GM12878 (cell line): ENCODE measurements at regions not wholly inside any gene's neighbourhood (a gene's known extent, or its start where the extent isn't known, plus 50 kb on each side); places are given as distances from the start of the nearest gene placed in this dataset.

Source experiments
- ATAC-seq: fragments of 200-7000 bp; cut with Tn5 transposase; 3 replicates; pipeline ENCODE4 v1.9.1; 2020; ENCODE audit warnings: mild to moderate bottlenecking, moderate library complexity
- BruUV-seq: library from RNA; stranded (reverse); fragments of 400-500 nt; replicated peaks from 2 replicates; lab custom pipeline; 2021; lab: Mats Ljungman, UMichigan
- CTCF ChIA-PET: fragments of 300-600 bp; sonication (Branson Sonifier 250); formaldehyde crosslinking; extraction: SDS; loops from one replicate; lab custom pipeline; 2021; ENCODE audit warnings: inconsistent platforms; lab: Yijun Ruan, JAX
- POLR2A ChIA-PET: fragments of 350-600 bp; formaldehyde crosslinking; extraction: SDS; loops from one replicate; lab custom pipeline; 2021; ENCODE audit warnings: inconsistent platforms; lab: Charles Lee
- RAD21 ChIA-PET: fragments of 300-600 bp; sonication (Branson Sonifier 250); formaldehyde crosslinking; loops from one replicate; lab custom pipeline; 2023; ENCODE audit warnings: antibody characterized with exemption; ENCODE audit not compliant: unreplicated experiment; lab: Charles Lee
- SMC1A ChIA-PET: fragments of 300-600 bp; sonication (Branson Sonifier 250); formaldehyde crosslinking; loops from one replicate; lab custom pipeline; 2023; ENCODE audit not compliant: unreplicated experiment, uncharacterized antibody; lab: Charles Lee
- DNase-seq: peaks from one replicate; pipeline ENCODE4 v3.0.0-alpha.2; 2011; ENCODE audit warnings: low read depth, low spot score
- FAIRE-seq: peaks from 3 replicates; lab custom pipeline; 2011; peaks lifted over from hg19 to GRCh38; lab: Jason Lieb, UNC
- H2AFZ ChIP-seq: 2 replicates; pipeline ENCODE4 v1.6.0; 2011; ENCODE audit warnings: low read depth, low read length, control low read depth; ENCODE audit not compliant: control insufficient read depth
- H3K27ac ChIP-seq: 2 replicates; pipeline ENCODE4 v1.5.1; 2011; ENCODE audit warnings: control low read depth; ENCODE audit not compliant: control insufficient read depth, insufficient read depth
- H3K27me3 ChIP-seq, 2 experiments: replicated peaks in 1 of 2; 2 replicates each; pipeline versions ENCODE4 v1.6.0 to v1.6.1; 2011; ENCODE audit warnings: low read length in 1 of 2; ENCODE audit not compliant: control insufficient read depth in 2 of 2, insufficient read depth in 2 of 2
- H3K36me3 ChIP-seq, 2 experiments: 2 replicates each; pipeline ENCODE4 v1.5.1; 2011; ENCODE audit warnings: low read length in 1 of 2; ENCODE audit not compliant: control insufficient read depth in 2 of 2, insufficient read depth in 2 of 2
- H3K4me1 ChIP-seq: 2 replicates; pipeline ENCODE4 v1.6.1; 2011; ENCODE audit warnings: mild to moderate bottlenecking, low read length, moderate library complexity, mixed read lengths; ENCODE audit not compliant: control insufficient read depth, insufficient read depth
- H3K4me2 ChIP-seq: 2 replicates; pipeline ENCODE4 v1.6.0; 2011; ENCODE audit warnings: control low read depth; ENCODE audit not compliant: control insufficient read depth, insufficient read depth
- H3K4me3 ChIP-seq: fragments of 200-600 bp; sonication (generic); 2 replicates; pipeline ENCODE4 v1.5.1; 2016
- H3K79me2 ChIP-seq: 2 replicates; pipeline ENCODE4 v1.6.0; 2011; ENCODE audit warnings: low read length; ENCODE audit not compliant: control insufficient read depth, insufficient read depth
- H3K9ac ChIP-seq: 2 replicates; pipeline ENCODE4 v1.8.0; 2011; ENCODE audit warnings: low read length, control low read depth, mixed read lengths; ENCODE audit not compliant: control insufficient read depth, insufficient read depth
- H3K9me3 ChIP-seq: replicated peaks from 3 replicates; pipeline ENCODE4 v1.5.1; 2011; ENCODE audit warnings: mild to moderate bottlenecking, low read length; ENCODE audit not compliant: control insufficient read depth, insufficient read depth
- H4K20me1 ChIP-seq: 2 replicates; pipeline ENCODE4 v1.6.0; 2011; ENCODE audit not compliant: control insufficient read depth, insufficient read depth
- CBFB ChIP-seq: IDR thresholded peaks from 2 replicates; pipeline ENCODE4 v1.6.1; 2016; ENCODE audit warnings: antibody characterized with exemption, low read depth
- FOXK2 ChIP-seq: fragments of 450-650 bp; IDR thresholded peaks from 2 replicates; pipeline ENCODE4 v1.6.1; 2017; ENCODE audit warnings: mild to moderate bottlenecking, moderate library complexity
- GABPA ChIP-seq: IDR thresholded peaks from 2 replicates; pipeline ENCODE4 v1.6.1; 2014; ENCODE audit warnings: antibody characterized with exemption, low read depth, mild to moderate bottlenecking, inconsistent platforms
- GATAD2B ChIP-seq: fragments of 450-650 bp; conservative IDR thresholded peaks from 2 replicates; pipeline ENCODE4 v1.6.1; 2017; ENCODE audit warnings: low read depth, mild to moderate bottlenecking, moderate library complexity
- HDAC2 ChIP-seq: fragments of 200-600 bp; sonication (generic); IDR thresholded peaks from 2 replicates; pipeline ENCODE4 v1.6.1; 2017
- IKZF1 ChIP-seq: fragments of 450-650 bp; conservative IDR thresholded peaks from 2 replicates; pipeline ENCODE4 v1.6.1; 2017; ENCODE audit warnings: antibody characterized with exemption, mild to moderate bottlenecking
- JUNB ChIP-seq: IDR thresholded peaks from 2 replicates; pipeline ENCODE4 v1.6.1; 2016; ENCODE audit warnings: antibody characterized with exemption, mild to moderate bottlenecking
- MTA2 ChIP-seq: fragments of 450-650 bp; IDR thresholded peaks from 2 replicates; pipeline ENCODE4 v1.6.1; 2016; ENCODE audit warnings: low read depth, mild to moderate bottlenecking, moderate library complexity
- NR2C2 ChIP-seq: IDR thresholded peaks from 2 replicates; pipeline ENCODE4 v1.6.1; 2011; ENCODE audit warnings: borderline replicate concordance, low read depth; ENCODE audit not compliant: control insufficient read depth, insufficient read length
- POLR2A ChIP-seq: IDR thresholded peaks from 2 replicates; pipeline ENCODE4 v1.6.1; 2011; ENCODE audit warnings: low read depth, mild to moderate bottlenecking, low read length
- POLR2AphosphoS5 ChIP-seq: IDR thresholded peaks from 2 replicates; pipeline ENCODE4 v1.6.1; 2011; ENCODE audit warnings: mild to moderate bottlenecking, low read length, inconsistent platforms
- RB1 ChIP-seq: fragments of 450-650 bp; formaldehyde crosslinking; IDR thresholded peaks from 2 replicates; pipeline ENCODE4 v1.6.1; 2017; ENCODE audit warnings: mild to moderate bottlenecking, borderline replicate concordance
- RUNX3 ChIP-seq: IDR thresholded peaks from 2 replicates; pipeline ENCODE4 v1.6.1; 2012; ENCODE audit warnings: low read length, inconsistent platforms
- SUPT20H ChIP-seq: IDR thresholded peaks from 2 replicates; pipeline ENCODE4 v1.6.1; 2011; ENCODE audit warnings: low read depth, mild to moderate bottlenecking, low read length, moderate library complexity, borderline replicate concordance; ENCODE audit not compliant: control insufficient read depth
- TAF1 ChIP-seq: IDR thresholded peaks from 2 replicates; pipeline ENCODE4 v1.6.1; 2011; ENCODE audit warnings: mild to moderate bottlenecking, low read depth, low read length, borderline replicate concordance
- TCF12 ChIP-seq: IDR thresholded peaks from 2 replicates; pipeline ENCODE4 v1.6.1; 2011; ENCODE audit warnings: low read depth, mild to moderate bottlenecking, low read length
- WGBS: methylation state at CpG from one replicate; pipeline ENCODE4 v1.1.6; 2016; ENCODE audit warnings: low lambda C conversion rate; ENCODE audit not compliant: insufficient replicate concordance, insufficient coverage; ENCODE audit errors: missing lambda C conversion rate; 5-methylcytosine and 5-hydroxymethylcytosine counted together
- in situ Hi-C: fragments of 300-500 bp; cut with MboI; formaldehyde crosslinking; loops from 9 replicates; pipeline ENCODE4 v1.14.3; 2018; ENCODE audit warnings: mixed read lengths
- intact Hi-C: fragments of 100-400 bp; cut with micrococcal nuclease; formaldehyde crosslinking; loops from one replicate; pipeline ENCODE4 v1.14.2; 2022; ENCODE audit not compliant: unreplicated experiment
- TF ChIP-seq, protein P1 (sequence below): IDR thresholded peaks from 2 replicates; pipeline ENCODE4 v1.6.1; 2012; ENCODE audit warnings: low read depth, low read length, improper control_type of control experiment
- TF ChIP-seq, protein P2 (sequence below): fragments of 450-650 bp; formaldehyde crosslinking; IDR thresholded peaks from 2 replicates; pipeline ENCODE4 v1.4.0; 2022; ENCODE audit warnings: mild to moderate bottlenecking, moderate library complexity

GRCh38 chr3:152053866-152054265 lies 180.4 kb downstream of the SUCNR1 start:
- ChIA-PET SMC1A (interaction anchor here (1.5 kb wide), 1 partner anchor 8 kb away, joined by 4 read pairs; no protein-coding TSS in a partner anchor), POLR2A (no interaction called here)
- ATAC-seq, result no peak
- no peaks in the 10 kb centered on the region for H3K79me2 ChIP-seq
- no peak overlapping the region for H3K9ac ChIP-seq
- no peaks in the 10 kb centered on the region for H3K36me3 ChIP-seq
- no peak for DNase-seq
- no TSS peak for BruUV-seq
- no peak overlapping the region for H3K27ac ChIP-seq
- no peak for TF ChIP-seq TAF1
- TF ChIP-seq, protein P1, sequence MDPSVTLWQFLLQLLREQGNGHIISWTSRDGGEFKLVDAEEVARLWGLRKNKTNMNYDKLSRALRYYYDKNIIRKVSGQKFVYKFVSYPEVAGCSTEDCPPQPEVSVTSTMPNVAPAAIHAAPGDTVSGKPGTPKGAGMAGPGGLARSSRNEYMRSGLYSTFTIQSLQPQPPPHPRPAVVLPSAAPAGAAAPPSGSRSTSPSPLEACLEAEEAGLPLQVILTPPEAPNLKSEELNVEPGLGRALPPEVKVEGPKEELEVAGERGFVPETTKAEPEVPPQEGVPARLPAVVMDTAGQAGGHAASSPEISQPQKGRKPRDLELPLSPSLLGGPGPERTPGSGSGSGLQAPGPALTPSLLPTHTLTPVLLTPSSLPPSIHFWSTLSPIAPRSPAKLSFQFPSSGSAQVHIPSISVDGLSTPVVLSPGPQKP, result no peak
- TF ChIP-seq RUNX3, result no peak
- TF ChIP-seq SUPT20H, result no peak
- TF ChIP-seq NR2C2, result no peak
- TF ChIP-seq FOXK2, result no peak
- no peak for TF ChIP-seq POLR2AphosphoS5
- no peak for TF ChIP-seq RB1
- TF ChIP-seq GABPA, result no peak
- no peak for TF ChIP-seq IKZF1
- TF ChIP-seq, protein P2, sequence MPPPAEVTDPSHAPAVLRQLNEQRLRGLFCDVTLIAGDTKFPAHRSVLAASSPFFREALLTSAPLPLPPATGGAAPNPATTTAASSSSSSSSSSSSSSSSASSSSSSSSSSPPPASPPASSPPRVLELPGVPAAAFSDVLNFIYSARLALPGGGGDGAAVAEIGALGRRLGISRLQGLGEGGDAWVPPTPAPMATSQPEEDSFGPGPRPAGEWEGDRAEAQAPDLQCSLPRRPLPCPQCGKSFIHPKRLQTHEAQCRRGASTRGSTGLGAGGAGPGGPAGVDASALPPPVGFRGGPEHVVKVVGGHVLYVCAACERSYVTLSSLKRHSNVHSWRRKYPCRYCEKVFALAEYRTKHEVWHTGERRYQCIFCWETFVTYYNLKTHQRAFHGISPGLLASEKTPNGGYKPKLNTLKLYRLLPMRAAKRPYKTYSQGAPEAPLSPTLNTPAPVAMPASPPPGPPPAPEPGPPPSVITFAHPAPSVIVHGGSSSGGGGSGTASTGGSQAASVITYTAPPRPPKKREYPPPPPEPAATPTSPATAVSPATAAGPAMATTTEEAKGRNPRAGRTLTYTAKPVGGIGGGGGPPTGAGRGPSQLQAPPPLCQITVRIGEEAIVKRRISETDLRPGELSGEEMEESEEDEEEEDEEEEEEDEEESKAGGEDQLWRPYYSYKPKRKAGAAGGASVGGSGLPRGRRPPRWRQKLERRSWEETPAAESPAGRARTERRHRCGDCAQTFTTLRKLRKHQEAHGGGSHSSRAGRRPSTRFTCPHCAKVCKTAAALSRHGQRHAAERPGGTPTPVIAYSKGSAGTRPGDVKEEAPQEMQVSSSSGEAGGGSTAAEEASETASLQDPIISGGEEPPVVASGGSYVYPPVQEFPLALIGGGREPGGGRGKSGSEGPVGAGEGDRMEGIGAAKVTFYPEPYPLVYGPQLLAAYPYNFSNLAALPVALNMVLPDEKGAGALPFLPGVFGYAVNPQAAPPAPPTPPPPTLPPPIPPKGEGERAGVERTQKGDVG (CRISPR knock-in tag), result no peak
- TF ChIP-seq JUNB, result no peak
- TF ChIP-seq HDAC2, result no peak
- no peak for TF ChIP-seq CBFB
- no peak for TF ChIP-seq POLR2A
- no peak for TF ChIP-seq GATAD2B
- no peak for TF ChIP-seq TCF12
- no peak for TF ChIP-seq MTA2
- TF ChIP-seq, all 136 proteins: peak for 0
- intact Hi-C loops, result no loop called here
- no peak overlapping the region for H2AFZ ChIP-seq
- RAD21 ChIA-PET, result no interaction called here
- H3K27me3 ChIP-seq, result no peaks in the 10 kb centered on the region
- CTCF ChIA-PET, result interaction anchor here (1.4 kb wide), 2 partner anchors 35 to 470 kb away, joined by 3 to 5 read pairs; no protein-coding TSS in a partner anchor
- no peak overlapping the region for H3K4me3 ChIP-seq
- WGBS, result 100% methylated on average over 1 of the region's 1 CpG
- in situ Hi-C loops, result no loop called here
- FAIRE-seq, result no peak
- no peak overlapping the region for H3K4me2 ChIP-seq
- no peaks in the 10 kb centered on the region; the same call in 2 of the 3 replicates for H3K9me3 ChIP-seq
- H4K20me1 ChIP-seq, result no peaks in the 10 kb centered on the region
- H3K4me1 ChIP-seq, result peaks cover 4% of the 10 kb centered on the region
